ENCODE measurements at regions not wholly inside any gene's neighbourhood (a gene's known extent, or its start where the extent isn't known, plus 50 kb on each side); places are given as distances from the start of the nearest gene placed in this dataset.
"Not testable (repeated sequence)": the region's sequence is repeated elsewhere in the genome, so short reads cannot be mapped to it uniquely, and the experiment has no call there.

DNA sequence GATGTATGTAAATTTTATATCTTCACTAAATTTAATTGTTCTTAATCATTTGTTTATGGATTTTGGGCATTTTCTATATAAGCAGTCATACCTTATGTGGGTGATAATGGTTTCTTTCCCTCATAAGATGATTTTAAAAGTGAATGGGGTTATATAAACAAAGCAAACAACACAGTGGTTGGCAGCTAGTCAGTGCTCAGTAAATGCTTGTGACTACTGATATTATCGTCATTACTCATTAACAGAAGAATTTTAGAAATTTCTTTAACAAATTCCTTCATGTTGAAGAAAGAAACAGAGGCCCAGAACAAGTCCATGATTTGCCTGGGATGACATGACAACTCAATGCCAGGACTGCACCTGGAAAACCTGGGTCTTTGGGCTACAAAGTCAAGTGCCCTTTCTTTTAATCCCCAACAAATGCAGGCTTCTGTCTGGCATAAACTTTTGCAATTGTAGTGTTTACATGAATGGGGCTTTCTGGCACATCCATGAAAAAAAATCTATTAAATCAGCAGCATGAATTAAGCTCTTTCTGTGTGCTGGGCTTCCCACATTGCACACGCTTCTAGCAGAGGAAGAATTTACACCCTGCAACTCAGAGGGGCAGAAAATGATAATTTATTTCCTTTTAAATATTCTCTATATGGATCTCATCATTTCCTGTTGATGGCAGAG is 297.3 kb upstream of the PLGLB1 start:
- not testable (repeated sequence) for TF ChIP-seq REST (IDR thresholded peaks at IDR 0.05); CTCF (IDR thresholded peaks at IDR 0.05; ENCODE audit: low read depth, low read length, missing input control); RAD21 (IDR thresholded peaks at IDR 0.05)
- TF ChIP-seq, protein P1, sequence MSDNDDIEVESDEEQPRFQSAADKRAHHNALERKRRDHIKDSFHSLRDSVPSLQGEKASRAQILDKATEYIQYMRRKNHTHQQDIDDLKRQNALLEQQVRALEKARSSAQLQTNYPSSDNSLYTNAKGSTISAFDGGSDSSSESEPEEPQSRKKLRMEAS (IDR thresholded peaks at IDR 0.05): not testable (repeated sequence)
